Forelimb muscle (tissue), 1 donor: ENCODE measurements at regions not wholly inside any gene's neighbourhood (a gene's known extent, or its start where the extent isn't known, plus 50 kb on each side); places are given as distances from the start of the nearest gene placed in this dataset.
"Not testable (repeated sequence)": the region's sequence is repeated elsewhere in the genome, so short reads cannot be mapped to it uniquely, and the experiment has no call there.

Experiments
- DNase-seq: peaks from one replicate; pipeline ENCODE4 v3.0.0-alpha.2; 2013; ENCODE audit warnings: low read depth

GRCh38 chr5:97480313-97480712 lies 297.3 kb upstream of the RIOK2 start:
- no peak for DNase-seq

- no peak for DNase-seq
Measured at GRCh38 chr5:97488126-97488668, 305.1 kb upstream of the RIOK2 start.

- DNase-seq: no peak
Measured at GRCh38 chr5:97489010-97489840, 306.2 kb upstream of the RIOK2 start.

GRCh38 chr5:97494465-97494864 lies 311.4 kb upstream of the RIOK2 start:
- DNase-seq: no peak

- no peak for DNase-seq
Measured at GRCh38 chr5:97495301-97495700, 312.3 kb upstream of the RIOK2 start.

- DNase-seq: no peak
Measured at GRCh38 chr5:97496037-97496436, 313.0 kb upstream of the RIOK2 start.

- no peak for DNase-seq
Measured at GRCh38 chr5:97498657-97499056, 315.6 kb upstream of the RIOK2 start.

- no peak for DNase-seq
Measured at GRCh38 chr5:97499605-97500004, 316.6 kb upstream of the RIOK2 start.

GRCh38 chr5:97501286-97501964 lies 318.4 kb upstream of the RIOK2 start:
- DNase-seq: no peak

GRCh38 chr5:97501965-97502305 lies 318.9 kb upstream of the RIOK2 start:
- no peak for DNase-seq

- DNase-seq: no peak
Measured at GRCh38 chr5:97508864-97509263, 325.8 kb upstream of the RIOK2 start.

GRCh38 chr5:97519565-97519964 lies 336.5 kb upstream of the RIOK2 start:
- DNase-seq: not testable (repeated sequence)

- DNase-seq: not testable (repeated sequence)
Measured at GRCh38 chr5:97523336-97523735, 340.3 kb upstream of the RIOK2 start.

- no peak for DNase-seq
Measured at GRCh38 chr5:97525780-97526179, 342.7 kb upstream of the RIOK2 start.

GRCh38 chr5:97528941-97529340 lies 345.9 kb upstream of the RIOK2 start:
- DNase-seq: no peak

- DNase-seq: no peak
Measured at GRCh38 chr5:97529354-97529985, 346.4 kb upstream of the RIOK2 start.

GRCh38 chr5:97531549-97531948 lies 348.5 kb upstream of the RIOK2 start:
- no peak for DNase-seq

- DNase-seq: no peak
Measured at GRCh38 chr5:97534166-97534565, 351.1 kb upstream of the RIOK2 start.

GRCh38 chr5:97536683-97537082 lies 353.6 kb upstream of the RIOK2 start:
- no peak for DNase-seq

- DNase-seq: no peak
Measured at GRCh38 chr5:97538912-97539311, 355.9 kb upstream of the RIOK2 start.

GRCh38 chr5:97541864-97542263 lies 358.8 kb upstream of the RIOK2 start:
- DNase-seq: no peak

GRCh38 chr5:97542469-97542868 lies 359.4 kb upstream of the RIOK2 start:
- DNase-seq: no peak

GRCh38 chr5:97543166-97543565 lies 360.1 kb upstream of the RIOK2 start:
- no peak for DNase-seq
